Trophoblast cell (in vitro differentiated cells and primary cell): ENCODE measurements at regions not wholly inside any gene's neighbourhood (a gene's known extent, or its start where the extent isn't known, plus 50 kb on each side); places are given as distances from the start of the nearest gene placed in this dataset.
"Not testable (repeated sequence)": the region's sequence is repeated elsewhere in the genome, so short reads cannot be mapped to it uniquely, and the experiment has no call there.

Experiments
- DNase-seq, 2 donors: peaks; one replicate each; pipeline ENCODE4 v3.0.0-alpha.2; 2016
- H2AFZ ChIP-seq: 2 replicates; pipeline ENCODE4 v1.6.1; 2013; ENCODE audit warnings: low read length, moderate library complexity, mild to moderate bottlenecking; ENCODE audit not compliant: insufficient read depth, poor library complexity
- H2AK5ac ChIP-seq: 2 replicates; pipeline ENCODE4 v1.6.1; 2013; ENCODE audit warnings: mild to moderate bottlenecking, low read length
- H2BK120ac ChIP-seq: 2 replicates; pipeline ENCODE4 v1.6.1; 2013; ENCODE audit warnings: low read length, mild to moderate bottlenecking, moderate library complexity; ENCODE audit not compliant: insufficient read depth, poor library complexity
- H2BK12ac ChIP-seq: 2 replicates; pipeline ENCODE4 v1.6.1; 2013; ENCODE audit warnings: mild to moderate bottlenecking, low read length, moderate library complexity
- H2BK5ac ChIP-seq: 2 replicates; pipeline ENCODE4 v1.6.1; 2013; ENCODE audit warnings: low read length, low read depth, moderate library complexity, mild to moderate bottlenecking; ENCODE audit not compliant: poor library complexity
- H3K14ac ChIP-seq: 2 replicates; pipeline ENCODE4 v1.6.1; 2013; ENCODE audit warnings: mild to moderate bottlenecking, low read length
- H3K18ac ChIP-seq: 2 replicates; pipeline ENCODE4 v1.6.1; 2013; ENCODE audit warnings: mild to moderate bottlenecking, low read length
- H3K23ac ChIP-seq: 2 replicates; pipeline ENCODE4 v1.6.1; 2013; ENCODE audit warnings: low read length
- H3K27ac ChIP-seq: 2 replicates; pipeline ENCODE4 v1.5.1; 2013; ENCODE audit warnings: low read depth, mild to moderate bottlenecking, inconsistent platforms, low read length, moderate library complexity
- H3K27me3 ChIP-seq: 2 replicates; pipeline ENCODE4 v1.6.1; 2013; ENCODE audit warnings: inconsistent platforms, mild to moderate bottlenecking, low read length, moderate library complexity; ENCODE audit not compliant: insufficient read depth
- H3K36me3 ChIP-seq, 2 experiments: 1 replicate in 1 of 2; 2 replicates in 1 of 2; pipeline ENCODE4 v1.6.1; 2013; ENCODE audit warnings: low read length in 2 of 2, mild to moderate bottlenecking in 2 of 2, moderate library complexity in 1 of 2; ENCODE audit not compliant: insufficient read depth in 2 of 2, control insufficient read depth in 1 of 2
- H3K4ac ChIP-seq: 2 replicates; pipeline ENCODE4 v1.6.1; 2013; ENCODE audit warnings: low read depth, mild to moderate bottlenecking, low read length, moderate library complexity
- H3K4me1 ChIP-seq, 2 experiments: 1 replicate in 1 of 2; 2 replicates in 1 of 2; pipeline ENCODE4 v1.6.1; 2013; ENCODE audit warnings: low read length in 2 of 2, mild to moderate bottlenecking in 2 of 2, moderate library complexity in 1 of 2; ENCODE audit not compliant: insufficient read depth in 2 of 2, control insufficient read depth in 1 of 2
- H3K4me2 ChIP-seq: 2 replicates; pipeline ENCODE4 v1.6.1; 2013; ENCODE audit warnings: inconsistent platforms, mild to moderate bottlenecking, low read length, moderate library complexity
- H3K4me3 ChIP-seq: 2 replicates; pipeline ENCODE4 v1.5.1; 2013; ENCODE audit warnings: mild to moderate bottlenecking, low read depth, low read length, inconsistent platforms
- H3K79me1 ChIP-seq: one replicate; pipeline ENCODE4 v1.6.1; 2013; ENCODE audit warnings: low read length
- H3K79me2 ChIP-seq: 2 replicates; pipeline ENCODE4 v1.6.1; 2013; ENCODE audit warnings: low read length, mild to moderate bottlenecking; ENCODE audit not compliant: control insufficient read depth, insufficient read depth, poor library complexity
- H3K9ac ChIP-seq: 2 replicates; pipeline ENCODE4 v1.6.1; 2013; ENCODE audit warnings: mild to moderate bottlenecking, low read length
- H3K9me3 ChIP-seq: 2 replicates; pipeline ENCODE4 v1.6.1; 2013; ENCODE audit warnings: low read depth, mild to moderate bottlenecking, control low read depth, inconsistent platforms, low read length; ENCODE audit not compliant: insufficient read depth
- H4K12ac ChIP-seq: 2 replicates; pipeline ENCODE4 v1.6.1; 2013; ENCODE audit warnings: low read depth, mild to moderate bottlenecking, low read length, moderate library complexity
- H4K8ac ChIP-seq: 2 replicates; pipeline ENCODE4 v1.6.1; 2013; ENCODE audit warnings: low read depth, mild to moderate bottlenecking, low read length, moderate library complexity
- H4K91ac ChIP-seq: one replicate; pipeline ENCODE4 v1.6.1; 2013; ENCODE audit warnings: low read depth, mild to moderate bottlenecking, low read length, moderate library complexity
- WGBS: extraction: QIAGEN DNeasy Blood & Tissue Kit; methylation state at CpG from one replicate; pipeline ENCODE4 v1.1.7; 2013; ENCODE audit warnings: missing lambda C conversion rate; ENCODE audit not compliant: insufficient read length, insufficient coverage; ENCODE audit errors: extremely low coverage; 5-methylcytosine and 5-hydroxymethylcytosine counted together

DNA sequence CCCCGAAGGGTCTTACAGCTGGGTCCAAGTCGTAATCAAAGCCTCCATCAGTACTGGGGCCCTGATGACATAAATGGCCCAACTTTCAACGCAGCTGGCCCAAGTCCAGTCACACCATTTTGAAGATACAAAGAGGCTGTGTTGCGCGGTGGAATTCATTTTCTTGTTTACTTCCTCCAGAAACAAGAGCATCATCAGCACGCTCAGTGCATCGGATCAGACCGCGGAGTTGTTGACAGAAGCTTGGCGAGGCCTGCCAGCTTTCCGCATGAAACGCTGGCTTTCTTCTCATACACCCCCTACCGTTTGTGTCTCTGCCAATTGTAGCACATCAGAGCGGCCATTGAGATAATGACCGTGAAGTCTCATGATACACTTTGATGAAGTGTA lies 101.7 kb upstream of the SPATA31D4 start:
- Histone ChIP-seq H3K9ac (no peak overlapping the region), H2AK5ac (no peak overlapping the region), H4K12ac (no peak overlapping the region), H3K27ac (no peak overlapping the region), H3K14ac (no peak overlapping the region), H3K79me1 (no peaks in the 10 kb centered on the region), H3K36me3 (no peaks in the 10 kb centered on the region), H3K23ac (no peak overlapping the region), H2BK5ac (no peak overlapping the region), H3K4me3 (no peak overlapping the region), H4K91ac (no peak overlapping the region), H3K9me3 (no peaks in the 10 kb centered on the region), H3K4me2 (no peak overlapping the region), H2BK12ac (no peak overlapping the region), H3K18ac (no peak overlapping the region), H3K79me2 (no peaks in the 10 kb centered on the region), H2AFZ (no peak overlapping the region), H4K8ac (no peak overlapping the region), H3K27me3 (no peaks in the 10 kb centered on the region), H3K4me1 (peaks cover 4 to 6% of the 10 kb centered on the region in 2 experiments), H3K4ac (no peak overlapping the region), H2BK120ac (no peak overlapping the region)
- WGBS: no CpG with 5 or more reads among the region's 15 CpGs
- no peak for DNase-seq

DNA sequence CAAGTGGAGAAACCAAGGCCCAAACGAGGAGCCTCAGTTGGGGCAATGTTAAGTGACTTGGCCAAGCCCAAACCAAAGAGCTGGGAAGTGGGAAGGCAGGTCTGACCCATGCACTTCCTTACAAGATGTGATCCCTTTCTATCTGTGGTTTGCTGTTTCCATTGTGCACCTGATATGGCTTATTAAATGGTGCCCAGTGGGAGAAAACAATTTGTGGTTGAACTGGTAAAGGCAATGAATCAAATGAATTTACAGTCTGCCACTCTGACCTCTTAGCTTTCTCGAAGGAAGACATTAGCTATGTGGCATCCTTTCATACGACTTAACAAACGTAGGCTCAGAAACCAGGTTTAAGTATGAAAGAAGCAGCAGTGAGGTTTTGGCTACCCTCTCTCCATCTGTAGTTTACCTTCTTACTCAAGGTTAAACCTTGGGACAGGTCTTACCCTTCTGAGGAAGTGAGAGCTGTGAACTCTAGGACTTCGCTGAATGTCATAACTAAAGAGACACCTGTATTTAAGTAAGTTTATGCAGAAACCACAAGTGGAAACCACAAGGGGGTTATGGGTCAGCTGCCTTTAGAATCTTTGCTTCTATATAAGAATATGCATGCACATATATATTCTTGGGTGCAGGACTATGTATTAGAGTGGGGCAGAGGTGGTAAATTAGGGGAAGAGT lies 100.5 kb upstream of the SPATA31D4 start:
- Histone ChIP-seq H2AFZ (no peak overlapping the region), H3K4me3 (no peak overlapping the region), H4K8ac (no peak overlapping the region), H3K4ac (no peak overlapping the region), H4K91ac (no peak overlapping the region), H3K79me1 (no peaks in the 10 kb centered on the region), H2AK5ac (no peak overlapping the region), H3K14ac (no peak overlapping the region), H4K12ac (no peak overlapping the region), H3K4me2 (no peak overlapping the region), H3K4me1 (peaks cover 4 to 6% of the 10 kb centered on the region in 2 experiments), H2BK12ac (no peak overlapping the region), H3K79me2 (no peaks in the 10 kb centered on the region), H2BK120ac (no peak overlapping the region), H3K23ac (no peak overlapping the region), H3K27me3 (no peaks in the 10 kb centered on the region), H3K9ac (no peak overlapping the region), H2BK5ac (no peak overlapping the region), H3K18ac (no peak overlapping the region), H3K9me3 (no peaks in the 10 kb centered on the region), H3K27ac (no peak overlapping the region), H3K36me3 (no peaks in the 10 kb centered on the region)
- WGBS: no CpG with 5 or more reads among the region's 5 CpGs
- no peak for DNase-seq

DNA sequence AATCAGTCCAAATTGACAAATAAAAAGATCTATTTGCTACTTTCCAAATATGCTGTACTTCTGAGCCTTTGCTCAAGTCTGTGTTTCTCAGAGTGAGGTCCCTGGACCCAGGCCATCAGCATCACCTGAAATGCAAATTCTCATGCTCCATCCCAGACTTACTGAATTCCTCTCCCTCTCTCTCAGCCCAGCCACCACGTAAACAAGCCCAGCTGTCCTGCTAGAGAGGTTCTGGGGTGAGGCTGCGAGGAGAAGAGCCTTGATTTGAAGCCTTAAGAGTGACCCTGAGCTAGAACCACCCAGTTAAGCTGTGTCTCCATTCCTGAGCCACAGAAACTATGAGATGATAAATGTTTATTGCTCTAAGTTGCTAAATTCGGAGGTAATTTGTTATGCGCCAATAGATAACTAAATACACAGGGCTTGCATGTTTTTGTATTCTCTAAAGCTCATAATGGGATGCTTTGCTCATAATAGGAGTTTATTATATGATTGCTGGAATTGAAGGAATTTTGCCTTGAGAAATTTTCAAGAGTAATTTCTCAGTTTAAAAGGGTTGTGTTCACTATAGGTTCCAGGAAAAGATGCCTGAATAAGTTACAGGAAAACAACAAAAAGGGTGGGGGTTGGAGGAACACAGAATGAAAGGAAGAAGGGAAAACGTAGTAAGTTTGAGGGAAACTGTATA lies 98.9 kb upstream of the SPATA31D4 start:
- H2BK12ac ChIP-seq: no peak overlapping the region
- H3K4me2 ChIP-seq: no peak overlapping the region
- H4K12ac ChIP-seq: no peak overlapping the region
- peak in 1 of 2 donors; percentile 58 for DNase-seq
- no peak overlapping the region for H3K9ac ChIP-seq
- no peaks in the 10 kb centered on the region for H3K9me3 ChIP-seq
- H3K23ac ChIP-seq: no peak overlapping the region
- no peak overlapping the region for H3K27ac ChIP-seq
- H3K14ac ChIP-seq: no peak overlapping the region
- H3K36me3 ChIP-seq: no peaks in the 10 kb centered on the region
- no peak overlapping the region for H2BK120ac ChIP-seq
- no peak overlapping the region for H2AK5ac ChIP-seq
- no peak overlapping the region for H3K18ac ChIP-seq
- no peak overlapping the region for H4K8ac ChIP-seq
- H3K79me2 ChIP-seq: no peaks in the 10 kb centered on the region
- no peaks in the 10 kb centered on the region for H3K27me3 ChIP-seq
- no peak overlapping the region for H2AFZ ChIP-seq
- no peak overlapping the region for H3K4ac ChIP-seq
- WGBS: no CpG with 5 or more reads among the region's 5 CpGs
- no peak overlapping the region for H4K91ac ChIP-seq
- H3K4me1 ChIP-seq: peaks cover 4 to 6% of the 10 kb centered on the region in 2 experiments
- no peak overlapping the region for H2BK5ac ChIP-seq
- no peaks in the 10 kb centered on the region for H3K79me1 ChIP-seq
- H3K4me3 ChIP-seq: no peak overlapping the region

GRCh38 chr9:81830431-81830830 lies 97.8 kb upstream of the SPATA31D4 start:
- H4K8ac ChIP-seq, H3K27me3 ChIP-seq, H3K14ac ChIP-seq, H3K36me3 ChIP-seq, H2AK5ac ChIP-seq, H3K9ac ChIP-seq, H3K27ac ChIP-seq, H2AFZ ChIP-seq, H2BK12ac ChIP-seq, H3K9me3 ChIP-seq, H4K12ac ChIP-seq, H3K4ac ChIP-seq, H3K23ac ChIP-seq, H3K18ac ChIP-seq, H4K91ac ChIP-seq, H3K4me1 ChIP-seq, H3K79me1 ChIP-seq, H3K4me3 ChIP-seq, H2BK5ac ChIP-seq, H3K79me2 ChIP-seq, H2BK120ac ChIP-seq, H3K4me2 ChIP-seq: not testable (repeated sequence)
- peak; percentile 71 to 77 for DNase-seq
- WGBS: no CpG with 5 or more reads among the region's 8 CpGs
